ENCODE measurements at regions not wholly inside any gene's neighbourhood (a gene's known extent, or its start where the extent isn't known, plus 50 kb on each side); places are given as distances from the start of the nearest gene placed in this dataset.

DNA sequence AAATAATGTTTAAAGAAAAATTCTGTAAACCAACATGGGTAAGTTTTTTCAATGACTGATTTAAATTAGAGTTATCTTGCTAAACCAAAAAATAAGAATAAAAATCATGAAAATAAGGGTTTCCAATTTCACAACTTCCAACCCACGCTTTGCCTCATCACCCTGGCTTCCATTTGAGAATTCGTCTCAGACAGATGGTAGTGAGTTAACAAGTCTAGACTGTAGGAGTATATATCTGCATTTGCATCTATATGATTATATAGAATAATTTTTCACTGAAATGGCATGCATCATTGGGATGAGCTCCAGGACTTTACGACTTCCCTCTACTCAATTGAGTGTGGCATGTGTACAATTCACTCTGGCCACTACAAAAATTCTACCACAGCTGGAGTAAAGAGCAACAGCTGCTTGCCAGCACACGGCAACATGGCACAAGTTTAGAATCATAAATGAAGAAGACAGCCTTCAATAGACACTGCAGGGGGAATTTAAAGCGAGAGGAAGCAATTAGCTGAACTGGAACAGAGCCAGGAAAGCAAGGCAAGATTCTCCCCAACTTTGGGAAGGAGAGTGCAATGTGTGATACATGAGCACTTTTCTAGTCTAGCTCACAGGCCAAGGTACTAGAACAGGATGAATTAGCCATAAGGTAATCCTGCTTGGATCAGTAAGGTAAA lies 1673.5 kb upstream of the CELF4 start:
- POLR2A ChIA-PET (ENCODE audit: unreplicated experiment) = interaction anchor here (0.6 kb wide), 1 partner anchor 597 kb away, joined by 3 read pairs; no protein-coding TSS in a partner anchor
- BruUV-seq (replicated peaks) = no TSS peak
- H3K9me2 ChIP-seq (replicated peaks; ENCODE audit: low read length) = no peaks in the 10 kb centered on the region
- H3F3A ChIP-seq (ENCODE audit: low read length, unreplicated experiment) = no peaks in the 10 kb centered on the region
- H3K4me3 ChIP-seq (ENCODE audit: low read length) = no peak overlapping the region
- intact Hi-C loops (cut with micrococcal nuclease) = no loop called here
- H3K4me2 ChIP-seq (ENCODE audit: low read length) = no peak overlapping the region
- no peak overlapping the region for H3K9ac ChIP-seq (ENCODE audit: low read length)
- DNase-seq = no peak
- TF ChIP-seq EZH2phosphoT487 (IDR thresholded peaks at IDR 0.05; ENCODE audit: borderline replicate concordance, low read length) = no peak
- TF ChIP-seq, protein P1, sequence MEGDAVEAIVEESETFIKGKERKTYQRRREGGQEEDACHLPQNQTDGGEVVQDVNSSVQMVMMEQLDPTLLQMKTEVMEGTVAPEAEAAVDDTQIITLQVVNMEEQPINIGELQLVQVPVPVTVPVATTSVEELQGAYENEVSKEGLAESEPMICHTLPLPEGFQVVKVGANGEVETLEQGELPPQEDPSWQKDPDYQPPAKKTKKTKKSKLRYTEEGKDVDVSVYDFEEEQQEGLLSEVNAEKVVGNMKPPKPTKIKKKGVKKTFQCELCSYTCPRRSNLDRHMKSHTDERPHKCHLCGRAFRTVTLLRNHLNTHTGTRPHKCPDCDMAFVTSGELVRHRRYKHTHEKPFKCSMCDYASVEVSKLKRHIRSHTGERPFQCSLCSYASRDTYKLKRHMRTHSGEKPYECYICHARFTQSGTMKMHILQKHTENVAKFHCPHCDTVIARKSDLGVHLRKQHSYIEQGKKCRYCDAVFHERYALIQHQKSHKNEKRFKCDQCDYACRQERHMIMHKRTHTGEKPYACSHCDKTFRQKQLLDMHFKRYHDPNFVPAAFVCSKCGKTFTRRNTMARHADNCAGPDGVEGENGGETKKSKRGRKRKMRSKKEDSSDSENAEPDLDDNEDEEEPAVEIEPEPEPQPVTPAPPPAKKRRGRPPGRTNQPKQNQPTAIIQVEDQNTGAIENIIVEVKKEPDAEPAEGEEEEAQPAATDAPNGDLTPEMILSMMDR (conservative IDR thresholded peaks at IDR 0.05; ENCODE audit: low read depth, low read length) = no peak
- TF ChIP-seq EZH2 (IDR thresholded peaks at IDR 0.05; ENCODE audit: low read length, unreplicated experiment) = no peak
- H3K27me3 ChIP-seq (ENCODE audit: low read length) = no peaks in the 10 kb centered on the region
- ATAC-seq = no peak
- no peak overlapping the region for H2AFZ ChIP-seq (ENCODE audit: low read length)
- no peaks in the 10 kb centered on the region for H4K20me1 ChIP-seq (ENCODE audit: low read length)
- no peaks in the 10 kb centered on the region for H3K79me2 ChIP-seq (ENCODE audit: low read length)
- H3K9me3 ChIP-seq (ENCODE audit: low read length) = no peaks in the 10 kb centered on the region
- no peaks in the 10 kb centered on the region for H3K36me3 ChIP-seq (ENCODE audit: low read depth, low read length)
- CTCF ChIA-PET = no interaction called here
- no peak overlapping the region for H3K27ac ChIP-seq (ENCODE audit: low read length)
- no peaks in the 10 kb centered on the region for H3K4me1 ChIP-seq (ENCODE audit: insufficient read depth, low read length)

DNA sequence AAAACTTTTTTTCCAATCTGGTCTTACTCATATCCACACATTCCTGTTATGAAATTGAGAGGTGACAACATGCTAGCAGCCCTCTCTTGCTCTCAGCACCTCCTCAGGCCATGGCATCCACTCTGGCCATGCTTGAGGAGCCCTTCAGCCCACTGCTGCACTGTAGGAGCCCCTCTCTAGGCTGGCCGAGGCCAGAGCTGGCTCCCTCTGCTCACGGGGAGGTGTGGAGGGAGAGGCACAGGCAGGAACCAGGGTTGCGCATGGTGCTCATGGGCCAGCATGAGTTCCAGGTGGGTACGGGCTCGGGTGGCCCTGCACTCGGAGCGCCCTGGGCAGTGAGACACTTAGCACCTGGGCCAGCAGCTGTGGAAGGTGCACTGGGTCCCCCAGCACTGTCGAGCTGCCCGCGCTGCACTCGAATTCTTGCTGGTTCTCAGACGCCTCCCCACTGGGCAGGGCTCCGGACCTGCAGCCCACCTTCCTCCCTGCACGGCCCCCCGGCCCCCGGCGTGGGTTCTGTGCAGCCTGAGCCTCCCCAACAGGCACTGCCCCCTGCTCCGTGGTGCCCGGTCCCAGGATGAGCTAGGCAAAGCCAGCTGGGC lies 1669.6 kb upstream of the CELF4 start:
- DNase-seq (no peak), ATAC-seq (no peak)
- H3K4me2 ChIP-seq (ENCODE audit: low read length) = no peak overlapping the region
- no peaks in the 10 kb centered on the region for H3K4me1 ChIP-seq (ENCODE audit: insufficient read depth, low read length)
- H3K79me2 ChIP-seq (ENCODE audit: low read length) = no peaks in the 10 kb centered on the region
- H3F3A ChIP-seq (ENCODE audit: low read length, unreplicated experiment) = no peaks in the 10 kb centered on the region
- TF ChIP-seq EZH2 (IDR thresholded peaks at IDR 0.05; ENCODE audit: low read length, unreplicated experiment) = no peak
- no peak overlapping the region for H2AFZ ChIP-seq (ENCODE audit: low read length)
- intact Hi-C loops (cut with micrococcal nuclease) = no loop called here
- no peaks in the 10 kb centered on the region for H4K20me1 ChIP-seq (ENCODE audit: low read length)
- H3K4me3 ChIP-seq (ENCODE audit: low read length) = no peak overlapping the region
- no peak overlapping the region for H3K9ac ChIP-seq (ENCODE audit: low read length)
- no peaks in the 10 kb centered on the region for H3K9me3 ChIP-seq (ENCODE audit: low read length)
- H3K27ac ChIP-seq (ENCODE audit: low read length) = no peak overlapping the region
- POLR2A ChIA-PET (ENCODE audit: unreplicated experiment) = no interaction called here
- no TSS peak for BruUV-seq (replicated peaks)
- H3K36me3 ChIP-seq (ENCODE audit: low read depth, low read length) = no peaks in the 10 kb centered on the region
- CTCF ChIA-PET = no interaction called here
- H3K27me3 ChIP-seq (ENCODE audit: low read length) = no peaks in the 10 kb centered on the region
- H3K9me2 ChIP-seq (replicated peaks; ENCODE audit: low read length) = no peaks in the 10 kb centered on the region

DNA sequence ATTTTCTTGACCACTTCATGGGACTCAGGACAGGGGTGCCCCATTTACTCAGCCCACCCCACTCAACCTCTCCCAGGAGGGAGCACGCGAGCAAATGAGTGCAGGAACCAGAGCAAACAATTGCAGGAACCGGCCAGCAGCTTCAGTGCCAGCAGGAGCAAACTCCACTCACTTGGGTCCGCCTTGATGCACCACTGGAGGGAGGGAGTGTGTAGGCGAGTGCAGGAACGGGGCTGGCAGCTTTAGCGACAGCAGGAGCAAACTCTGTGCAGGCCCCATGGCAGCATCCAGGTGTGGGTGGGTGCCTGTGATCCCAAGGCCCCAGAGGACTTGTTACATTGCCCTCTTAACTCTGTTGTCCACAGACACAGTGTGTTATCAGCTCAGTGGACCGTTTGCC lies 1667.3 kb upstream of the CELF4 start:
- intact Hi-C loops (cut with micrococcal nuclease) = no loop called here
- H2AFZ ChIP-seq (ENCODE audit: low read length) = no peak overlapping the region
- POLR2A ChIA-PET (ENCODE audit: unreplicated experiment) = no interaction called here

More for the DNA sequence above, 1667.3 kb upstream of the CELF4 start:
- no peak overlapping the region for H3K27ac ChIP-seq (ENCODE audit: low read length)
- H3K4me1 ChIP-seq (ENCODE audit: insufficient read depth, low read length) = no peaks in the 10 kb centered on the region
- no peak overlapping the region for H3K9ac ChIP-seq (ENCODE audit: low read length)
- no peak overlapping the region for H3K4me2 ChIP-seq (ENCODE audit: low read length)
- H3K4me3 ChIP-seq (ENCODE audit: low read length) = no peak overlapping the region
- CTCF ChIA-PET = no interaction called here
- H3K27me3 ChIP-seq (ENCODE audit: low read length) = no peaks in the 10 kb centered on the region
- no peaks in the 10 kb centered on the region for H3K79me2 ChIP-seq (ENCODE audit: low read length)
- H4K20me1 ChIP-seq (ENCODE audit: low read length) = no peaks in the 10 kb centered on the region
- no TSS peak for BruUV-seq (replicated peaks)
- H3K9me3 ChIP-seq (ENCODE audit: low read length) = no peaks in the 10 kb centered on the region
- H3F3A ChIP-seq (ENCODE audit: low read length, unreplicated experiment) = no peaks in the 10 kb centered on the region
- ATAC-seq (no peak), DNase-seq (no peak)
- TF ChIP-seq EZH2 (IDR thresholded peaks at IDR 0.05; ENCODE audit: low read length, unreplicated experiment) = no peak
- no peak for TF ChIP-seq EZH2phosphoT487 (IDR thresholded peaks at IDR 0.05; ENCODE audit: borderline replicate concordance, low read length)
- TF ChIP-seq, protein P1 (conservative IDR thresholded peaks at IDR 0.05; ENCODE audit: low read depth, low read length) = no peak
- no peaks in the 10 kb centered on the region for H3K9me2 ChIP-seq (replicated peaks; ENCODE audit: low read length)
- H3K36me3 ChIP-seq (ENCODE audit: low read depth, low read length) = no peaks in the 10 kb centered on the region
